OCI-LY3 (cell line): ENCODE measurements at regions not wholly inside any gene's neighbourhood (a gene's known extent, or its start where the extent isn't known, plus 50 kb on each side); places are given as distances from the start of the nearest gene placed in this dataset.

ENCODE experiments used
- H2AFZ ChIP-seq: fragments of 200-600, 300-600 bp; shearing (Covaris generic); 2 replicates; pipeline ENCODE4 v1.6.0; 2014; ENCODE audit warnings: antibody characterized with exemption, low read depth, low read length
- H3K27ac ChIP-seq: fragments of 200-600, 300-600 bp; sonication (generic); 2 replicates; pipeline ENCODE4 v1.5.1; 2014; ENCODE audit warnings: mild to moderate bottlenecking, low read length, moderate library complexity, mixed read lengths
- H3K27me3 ChIP-seq: fragments of 200-600, 300-600 bp; sonication (generic); 2 replicates; pipeline ENCODE4 v1.6.1; 2014; ENCODE audit warnings: low read depth, low read length, mixed read lengths
- H3K36me3 ChIP-seq: fragments of 200-600, 300-600 bp; sonication (generic); replicated peaks from 2 replicates; pipeline ENCODE3; 2014; ENCODE audit warnings: low read depth, low read length, mixed read lengths
- H3K4me1 ChIP-seq: fragments of 300-600, 200-600 bp; sonication (generic); 2 replicates; pipeline ENCODE4 v1.6.1; 2014; ENCODE audit warnings: low read length, mixed read lengths
- H3K4me2 ChIP-seq: fragments of 200-600, 300-600 bp; sonication (generic); 2 replicates; pipeline ENCODE4 v1.6.1; 2014; ENCODE audit warnings: low read length, mixed read lengths
- H3K4me3 ChIP-seq: fragments of 300-600, 200-600 bp; sonication (generic); 2 replicates; pipeline ENCODE4 v1.5.1; 2014; ENCODE audit warnings: antibody characterized with exemption, mild to moderate bottlenecking, low read length, moderate library complexity
- H3K79me2 ChIP-seq: fragments of 300-600, 200-600 bp; shearing (Covaris generic); 2 replicates; pipeline ENCODE4 v1.6.1; 2014; ENCODE audit warnings: mild to moderate bottlenecking, low read length, mixed read lengths
- H3K9ac ChIP-seq: fragments of 300-600, 200-600 bp; shearing (Covaris generic); 2 replicates; pipeline ENCODE4 v1.6.0; 2014; ENCODE audit warnings: mild to moderate bottlenecking, low read length, moderate library complexity
- H3K9me3 ChIP-seq: fragments of 200-600, 300-600 bp; shearing (Covaris generic); 2 replicates; pipeline ENCODE4 v1.6.1; 2014; ENCODE audit warnings: low read length, mixed read lengths; ENCODE audit not compliant: insufficient read depth
- H4K20me1 ChIP-seq: fragments of 200-600, 300-600 bp; sonication (generic); 2 replicates; pipeline ENCODE4 v1.6.1; 2016; ENCODE audit warnings: low read length, mixed read lengths; ENCODE audit not compliant: insufficient read depth
- CTCF ChIP-seq: fragments of 200-600, 300-600 bp; sonication (generic); IDR thresholded peaks from 2 replicates; pipeline ENCODE4 v1.5.1; 2014; ENCODE audit warnings: antibody characterized with exemption, low read length, low read depth
- EZH2phosphoT487 ChIP-seq: fragments of 200-600 bp; shearing (Covaris generic); IDR thresholded peaks from 2 replicates; pipeline ENCODE4 v1.6.1; 2018; ENCODE audit warnings: antibody characterized with exemption, mixed run types, low read depth

- H3K27ac ChIP-seq: no peak overlapping the region
- no peaks in the 10 kb centered on the region for H3K36me3 ChIP-seq
- H3K27me3 ChIP-seq: no peaks in the 10 kb centered on the region
- no peak overlapping the region for H3K4me3 ChIP-seq
- no peaks in the 10 kb centered on the region for H3K9me3 ChIP-seq
- H3K4me2 ChIP-seq: no peak overlapping the region
- TF ChIP-seq EZH2phosphoT487 (no peak), CTCF (no peak)
- H3K9ac ChIP-seq: no peak overlapping the region
- no peaks in the 10 kb centered on the region for H3K4me1 ChIP-seq
- no peaks in the 10 kb centered on the region for H3K79me2 ChIP-seq
- no peak overlapping the region for H2AFZ ChIP-seq
- no peaks in the 10 kb centered on the region for H4K20me1 ChIP-seq
These were observed 105.8 kb upstream of the WLS start for GRCh38 chr1:68338081-68338480.

- Histone ChIP-seq H3K9ac (no peak overlapping the region), H2AFZ (no peak overlapping the region), H3K27ac (no peak overlapping the region), H3K9me3 (no peaks in the 10 kb centered on the region), H3K4me1 (no peaks in the 10 kb centered on the region), H3K4me3 (no peak overlapping the region), H3K79me2 (no peaks in the 10 kb centered on the region), H4K20me1 (no peaks in the 10 kb centered on the region), H3K4me2 (no peak overlapping the region), H3K27me3 (no peaks in the 10 kb centered on the region), H3K36me3 (no peaks in the 10 kb centered on the region)
- TF ChIP-seq CTCF (no peak), EZH2phosphoT487 (no peak)
These were observed 99.7 kb upstream of the WLS start for GRCh38 chr1:68332041-68332440.

- H3K4me3 ChIP-seq: no peak overlapping the region
- H3K9me3 ChIP-seq: no peaks in the 10 kb centered on the region
- no peak overlapping the region for H3K4me2 ChIP-seq
- no peak overlapping the region for H3K9ac ChIP-seq
- no peaks in the 10 kb centered on the region for H3K79me2 ChIP-seq
- H3K36me3 ChIP-seq: no peaks in the 10 kb centered on the region
- no peak for TF ChIP-seq EZH2phosphoT487
- no peak for TF ChIP-seq CTCF
- no peaks in the 10 kb centered on the region for H3K4me1 ChIP-seq
- no peaks in the 10 kb centered on the region for H3K27me3 ChIP-seq
- H3K27ac ChIP-seq: no peak overlapping the region
- no peak overlapping the region for H2AFZ ChIP-seq
- H4K20me1 ChIP-seq: no peaks in the 10 kb centered on the region
These were observed 99.0 kb upstream of the WLS start for GRCh38 chr1:68331117-68331865.

GRCh38 chr1:68330391-68330790 is 98.1 kb upstream of the WLS start:
- Histone ChIP-seq H3K4me2 (no peak overlapping the region), H3K27ac (no peak overlapping the region), H3K36me3 (no peaks in the 10 kb centered on the region), H3K4me3 (no peak overlapping the region), H4K20me1 (no peaks in the 10 kb centered on the region), H3K79me2 (no peaks in the 10 kb centered on the region), H3K9me3 (no peaks in the 10 kb centered on the region), H3K27me3 (no peaks in the 10 kb centered on the region), H3K4me1 (no peaks in the 10 kb centered on the region), H3K9ac (no peak overlapping the region), H2AFZ (no peak overlapping the region)
- TF ChIP-seq EZH2phosphoT487 (no peak), CTCF (no peak)
